NCI-H510A (cell line): ENCODE measurements at regions not wholly inside any gene's neighbourhood (a gene's known extent, or its start where the extent isn't known, plus 50 kb on each side); places are given as distances from the start of the nearest gene placed in this dataset.
"Not testable (repeated sequence)": the region's sequence is repeated elsewhere in the genome, so short reads cannot be mapped to it uniquely, and the experiment has no call there.

Experiments
- DNase-seq: peaks from one replicate; lab custom pipeline; 2025; lab: John Stamatoyannopoulos, UW

GRCh38 chr16:79977940-79978836 lies 377.7 kb upstream of the MAF start:
- DNase-seq = no peak

GRCh38 chr16:79973320-79973719 lies 372.8 kb upstream of the MAF start:
- no peak for DNase-seq

- DNase-seq = no peak
Observed at GRCh38 chr16:79972053-79972704, 371.6 kb upstream of the MAF start.

- DNase-seq = no peak
Observed at GRCh38 chr16:79971237-79971572, 370.7 kb upstream of the MAF start.

- DNase-seq = no peak
Observed at GRCh38 chr16:79970551-79971236, 370.2 kb upstream of the MAF start.

GRCh38 chr16:79970087-79970486 lies 369.6 kb upstream of the MAF start:
- DNase-seq = no peak

GRCh38 chr16:79969458-79969857 lies 368.9 kb upstream of the MAF start:
- DNase-seq = no peak

- DNase-seq = no peak
Observed at GRCh38 chr16:79966226-79966625, 365.7 kb upstream of the MAF start.

- no peak for DNase-seq
Observed at GRCh38 chr16:79965718-79966117, 365.2 kb upstream of the MAF start.

GRCh38 chr16:79964104-79964503 lies 363.6 kb upstream of the MAF start:
- DNase-seq = no peak

- DNase-seq = no peak
Observed at GRCh38 chr16:79962962-79963361, 362.4 kb upstream of the MAF start.

GRCh38 chr16:79959226-79959625 lies 358.7 kb upstream of the MAF start:
- DNase-seq = no peak

GRCh38 chr16:79954921-79955705 lies 354.6 kb upstream of the MAF start:
- no peak for DNase-seq

- no peak for DNase-seq
Observed at GRCh38 chr16:79950932-79951719, 350.6 kb upstream of the MAF start.

GRCh38 chr16:79949417-79949816 lies 348.9 kb upstream of the MAF start:
- no peak for DNase-seq

GRCh38 chr16:79947771-79948170 lies 347.2 kb upstream of the MAF start:
- DNase-seq = no peak

GRCh38 chr16:79946252-79946651 lies 345.7 kb upstream of the MAF start:
- no peak for DNase-seq

- DNase-seq = no peak
Observed at GRCh38 chr16:79943736-79944135, 343.2 kb upstream of the MAF start.

GRCh38 chr16:79938575-79938974 lies 338.0 kb upstream of the MAF start:
- no peak for DNase-seq

GRCh38 chr16:79937671-79938070 lies 337.1 kb upstream of the MAF start:
- DNase-seq = not testable (repeated sequence)

- no peak for DNase-seq
Observed at GRCh38 chr16:79933603-79934002, 333.1 kb upstream of the MAF start.
